RKO (cell line): ENCODE measurements at regions not wholly inside any gene's neighbourhood (a gene's known extent, or its start where the extent isn't known, plus 50 kb on each side); places are given as distances from the start of the nearest gene placed in this dataset.

ENCODE experiments used
- DNase-seq: peaks from one replicate; pipeline ENCODE4 v3.0.0-alpha.2; 2016; ENCODE audit warnings: low spot score

DNA sequence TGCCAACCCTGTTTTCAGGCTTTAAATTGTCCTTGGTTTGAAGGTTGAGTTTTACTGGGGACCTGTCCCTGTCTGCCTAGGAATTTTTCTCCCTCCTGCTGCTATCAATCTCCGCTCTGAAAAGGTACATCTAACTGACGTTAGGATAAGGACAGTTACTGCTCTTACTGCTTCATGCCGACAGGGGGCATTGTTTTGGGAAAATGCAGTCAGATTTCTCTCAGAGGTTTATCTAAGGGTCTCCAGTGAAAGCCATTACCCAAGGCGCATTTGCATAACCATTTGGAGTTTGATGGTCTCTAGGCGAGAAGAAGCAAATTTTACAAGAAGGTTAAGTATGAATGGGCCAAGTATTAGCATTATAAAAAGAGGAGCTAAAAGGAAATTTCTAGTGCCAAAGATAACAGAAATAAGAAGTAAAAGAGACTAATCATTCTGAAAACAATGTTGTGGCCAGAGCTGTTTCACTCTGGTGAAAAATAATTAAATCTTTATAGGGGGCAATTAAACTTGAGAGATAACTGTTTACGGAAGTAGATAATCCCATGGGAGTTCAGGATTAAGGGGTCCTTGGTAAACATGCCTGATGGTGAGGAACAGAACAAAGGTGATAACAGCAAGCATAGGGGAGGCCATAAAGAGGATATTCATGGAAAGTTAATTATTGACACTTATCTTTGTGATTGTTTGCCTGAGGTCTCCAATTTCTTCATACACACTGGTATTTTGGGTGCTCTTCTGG, 605.0 kb downstream of the MTRR start:
- no peak for DNase-seq

DNA sequence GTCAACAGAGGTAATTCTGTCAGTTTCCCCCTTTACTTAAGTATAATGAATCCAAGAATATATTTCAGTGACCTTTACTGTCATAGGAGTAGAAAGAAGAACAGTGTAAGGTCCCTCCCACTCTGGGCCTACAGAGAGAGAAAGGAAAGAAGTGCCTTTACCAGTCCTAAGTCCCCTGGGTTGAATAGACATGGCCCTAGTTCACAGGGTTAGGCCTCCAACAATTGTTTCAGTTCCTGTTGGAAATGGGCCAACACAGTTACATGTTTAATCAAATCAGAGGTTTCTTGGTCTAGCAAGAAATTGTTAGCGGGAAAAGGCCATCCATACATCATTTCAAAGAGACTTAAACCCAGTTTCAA, 605.6 kb downstream of the MTRR start:
- DNase-seq, result no peak

DNA sequence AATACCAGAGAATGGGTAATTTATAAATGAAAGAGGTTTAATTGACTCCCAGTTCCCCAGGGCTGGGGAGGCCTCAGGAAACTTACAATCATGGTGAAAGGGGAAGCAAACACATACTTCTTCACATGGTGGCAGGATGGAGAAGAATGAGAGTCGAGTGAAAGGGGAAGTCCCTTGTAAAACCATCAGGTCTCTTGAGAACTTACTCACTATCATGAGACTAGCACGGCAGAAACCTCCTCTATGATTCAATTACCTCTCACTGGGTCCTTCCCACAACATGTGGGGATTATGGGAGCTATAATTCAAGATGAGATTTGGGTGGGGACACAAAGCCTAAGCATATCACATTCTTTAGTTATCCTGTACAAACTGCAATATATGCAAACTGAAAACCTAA, 609.4 kb downstream of the MTRR start:
- peak; percentile 12 for DNase-seq

DNA sequence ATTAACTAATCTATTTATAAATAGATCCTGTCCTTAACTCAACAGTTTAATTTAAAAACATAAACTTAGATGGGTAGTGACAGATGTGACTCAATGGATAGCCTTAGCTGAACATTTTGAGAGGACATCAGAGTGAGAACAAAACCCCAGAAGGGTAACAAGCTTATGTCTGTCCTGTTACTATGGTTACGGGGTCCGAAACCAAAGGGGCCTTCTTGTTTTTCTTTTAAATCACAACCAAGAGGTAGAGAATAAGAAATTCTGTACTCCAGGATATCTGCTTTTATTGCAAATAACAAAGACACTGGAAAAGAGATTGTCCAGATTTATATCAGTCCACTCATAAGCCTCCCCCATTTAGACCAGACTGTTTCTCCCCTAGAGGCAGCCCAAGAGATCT, 612.1 kb downstream of the MTRR start:
- DNase-seq, result no peak

DNA sequence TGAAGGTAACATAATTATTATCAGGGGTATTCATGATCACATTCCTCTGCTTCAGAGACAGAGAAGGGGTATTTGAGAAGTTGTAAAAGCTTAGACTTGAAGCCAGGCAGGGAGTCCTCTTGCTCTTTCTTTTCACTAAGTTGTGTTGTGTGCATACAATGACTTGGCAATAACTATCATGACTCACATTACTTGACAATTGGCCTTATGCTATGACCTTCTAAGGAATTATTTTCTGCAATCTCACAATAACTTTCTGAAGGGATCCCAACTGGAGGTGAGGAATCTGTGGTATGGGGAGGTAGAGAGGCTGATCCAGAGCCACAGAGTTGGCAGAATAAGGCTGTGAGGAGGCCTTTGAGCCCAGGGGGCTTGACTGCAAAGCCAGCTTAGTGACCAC, 622.3 kb downstream of the MTRR start:
- peak; percentile 5 for DNase-seq

DNA sequence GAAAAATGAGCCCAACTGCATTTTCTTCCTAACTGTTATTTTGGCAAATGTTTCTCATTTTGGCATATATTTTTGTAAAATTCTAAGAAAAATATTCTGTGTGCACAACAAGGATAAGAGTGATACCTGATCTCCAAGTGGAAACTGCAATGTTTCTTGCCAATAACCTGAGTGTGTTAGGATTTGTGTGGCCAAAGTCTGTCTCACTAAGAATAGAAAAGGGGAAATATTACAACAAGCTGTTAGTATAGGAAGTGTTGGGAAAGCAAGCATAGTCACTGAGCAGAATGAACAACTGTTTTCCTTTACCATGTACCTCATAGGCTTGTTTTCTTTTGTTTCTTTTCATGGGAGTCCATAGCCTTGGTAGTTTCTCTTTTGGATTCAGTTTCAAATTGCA, 624.2 kb downstream of the MTRR start:
- no peak for DNase-seq

DNA sequence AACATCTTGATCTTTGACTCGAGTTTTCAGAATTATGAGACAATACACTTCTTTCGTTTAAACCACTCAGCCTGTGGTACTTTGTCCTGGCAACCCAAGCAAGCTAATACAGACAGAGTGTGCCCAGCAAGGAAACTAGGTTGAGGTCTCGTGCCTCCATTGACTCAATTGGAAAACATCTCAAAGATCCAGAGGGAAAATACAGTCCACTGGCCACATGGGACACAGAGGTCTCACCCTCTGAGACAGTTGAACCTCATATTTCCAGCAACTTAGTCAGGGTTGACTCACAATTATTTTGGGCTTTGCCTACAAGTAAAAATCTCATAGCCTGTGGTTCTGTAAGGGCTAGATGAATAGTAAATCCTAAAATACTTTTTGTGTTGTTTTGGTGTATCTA, 631.5 kb downstream of the MTRR start:
- peak; percentile 5 for DNase-seq

DNA sequence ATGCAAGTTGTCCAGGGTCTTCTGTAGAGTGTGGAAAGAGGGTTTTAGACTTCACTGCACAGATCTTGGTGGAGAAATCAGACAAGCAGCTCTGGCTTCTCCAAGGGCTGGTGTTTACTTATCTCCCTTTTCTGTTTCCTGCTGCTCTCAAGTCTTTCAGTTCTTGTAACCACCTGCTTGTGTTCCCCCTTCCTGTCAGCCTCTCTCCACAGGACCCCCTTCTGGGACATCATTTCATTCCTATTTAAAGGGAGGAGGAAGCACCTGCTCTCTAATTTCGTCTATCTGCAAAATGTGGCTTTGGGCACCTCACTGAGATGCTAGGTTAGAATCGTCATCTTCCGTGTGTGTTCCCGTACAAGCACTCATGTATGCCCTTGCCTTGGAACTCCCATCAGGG, 636.2 kb downstream of the MTRR start:
- DNase-seq, result no peak

DNA sequence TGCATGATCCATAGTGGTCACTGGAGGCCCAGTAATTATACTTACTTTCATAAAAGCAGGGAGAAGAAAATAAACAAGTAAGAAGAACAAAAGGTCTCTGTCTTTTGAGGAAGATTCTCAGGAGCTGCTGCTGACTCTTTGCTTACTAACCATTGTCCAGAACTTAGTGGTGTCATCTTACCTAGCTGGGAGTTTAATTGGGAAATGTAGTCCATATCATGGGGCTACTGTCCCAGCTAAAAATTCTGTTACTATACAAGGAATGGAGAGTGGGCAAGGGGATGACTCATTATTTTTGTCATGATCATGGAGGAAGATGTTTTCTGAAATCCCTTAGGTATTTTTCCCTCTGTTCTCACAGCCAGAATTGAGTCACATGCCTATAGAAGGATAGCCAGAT, 639.3 kb downstream of the MTRR start:
- DNase-seq, result no peak

DNA sequence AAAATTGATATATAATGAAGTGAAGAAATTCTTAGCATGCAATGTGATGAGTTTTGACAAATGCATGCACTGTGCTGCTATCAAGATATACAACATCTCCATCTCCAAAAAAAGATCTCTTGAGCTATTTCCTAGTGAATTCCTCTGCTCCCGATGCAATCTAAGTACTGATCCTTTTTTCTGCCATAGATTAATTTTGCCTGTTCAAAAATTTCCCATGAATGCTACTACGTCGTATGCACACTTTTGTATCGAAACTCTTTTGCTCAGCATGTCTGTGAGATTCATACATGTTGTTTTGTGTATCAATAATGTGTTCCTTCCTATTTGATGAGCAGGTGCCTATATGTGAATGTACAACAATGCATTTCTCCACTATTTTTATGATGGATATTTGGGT, 647.4 kb downstream of the MTRR start:
- DNase-seq, result no peak

DNA sequence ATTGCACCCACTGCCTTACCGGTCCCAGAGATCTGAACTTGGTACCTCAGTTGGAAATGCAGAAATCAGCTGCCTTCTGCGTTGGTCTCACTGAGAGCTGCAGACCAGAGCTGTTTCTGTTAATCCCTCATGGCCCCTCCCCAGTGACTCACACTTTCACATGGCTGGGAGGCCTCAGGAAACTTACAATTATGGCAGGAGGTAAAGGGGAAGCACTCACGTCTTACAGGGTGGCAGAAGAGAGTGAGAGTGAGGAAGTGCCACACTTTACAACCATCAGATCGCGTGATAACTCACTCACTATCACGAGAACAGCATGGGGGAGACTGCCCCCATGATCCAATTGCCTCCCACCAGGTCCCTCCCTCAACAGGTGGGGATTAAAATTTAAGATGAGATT, 648.5 kb downstream of the MTRR start:
- DNase-seq, result no peak

DNA sequence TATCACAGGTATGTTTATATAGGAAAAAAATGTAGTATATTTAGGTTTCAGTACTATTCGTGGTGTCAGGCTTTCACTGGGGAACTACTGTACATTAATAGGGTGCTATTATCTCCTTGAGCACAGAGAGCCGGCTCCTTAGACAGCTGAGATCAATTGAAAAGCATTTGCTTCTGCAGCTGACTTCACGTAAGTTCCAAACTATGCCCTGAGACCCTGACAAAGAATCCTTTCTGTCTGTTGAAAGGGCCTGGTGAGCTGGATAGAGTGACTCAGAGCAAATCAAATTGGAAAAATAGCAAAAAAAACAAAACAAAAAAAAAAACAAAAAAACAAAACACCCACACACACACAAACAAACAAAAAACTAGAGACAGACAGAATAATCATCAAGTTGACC, 652.0 kb downstream of the MTRR start:
- no peak for DNase-seq

DNA sequence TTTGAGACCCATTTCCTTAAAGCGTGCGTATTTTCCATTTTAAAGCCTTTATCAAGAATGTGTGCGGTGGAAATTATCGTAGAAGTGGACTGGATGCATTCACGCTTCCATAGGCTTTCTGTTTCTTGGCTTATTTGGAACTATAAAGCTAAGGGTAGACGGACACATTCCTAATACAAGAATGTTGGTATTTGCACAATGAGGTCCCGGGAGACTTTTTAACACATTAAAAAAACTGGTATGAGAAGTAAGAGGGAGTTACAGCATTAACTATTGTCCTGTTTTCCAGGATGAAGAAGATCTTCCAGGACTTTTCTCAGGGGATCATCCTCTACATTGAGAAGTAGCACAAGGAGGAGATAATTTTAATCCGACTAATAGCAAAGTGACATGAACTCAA, 653.0 kb downstream of the MTRR start:
- no peak for DNase-seq

DNA sequence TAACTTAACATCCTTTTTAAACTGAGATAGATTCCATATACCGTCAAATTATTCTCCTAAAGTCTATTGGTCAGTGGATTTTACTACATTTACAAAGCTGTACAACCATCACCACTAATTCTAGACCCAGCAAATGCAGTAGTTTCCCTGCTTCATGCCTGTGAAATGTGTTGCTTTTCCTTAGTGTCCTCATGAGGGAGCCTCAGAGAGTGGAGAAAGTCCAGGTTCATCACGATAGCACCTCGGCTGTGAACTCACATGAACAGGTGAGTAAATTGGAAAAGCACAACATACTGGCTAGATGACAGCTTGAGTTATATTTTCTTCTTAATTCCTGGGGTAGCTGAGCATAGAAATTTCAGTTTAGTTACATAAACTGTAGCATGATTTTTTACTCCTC, 653.7 kb downstream of the MTRR start:
- no peak for DNase-seq

DNA sequence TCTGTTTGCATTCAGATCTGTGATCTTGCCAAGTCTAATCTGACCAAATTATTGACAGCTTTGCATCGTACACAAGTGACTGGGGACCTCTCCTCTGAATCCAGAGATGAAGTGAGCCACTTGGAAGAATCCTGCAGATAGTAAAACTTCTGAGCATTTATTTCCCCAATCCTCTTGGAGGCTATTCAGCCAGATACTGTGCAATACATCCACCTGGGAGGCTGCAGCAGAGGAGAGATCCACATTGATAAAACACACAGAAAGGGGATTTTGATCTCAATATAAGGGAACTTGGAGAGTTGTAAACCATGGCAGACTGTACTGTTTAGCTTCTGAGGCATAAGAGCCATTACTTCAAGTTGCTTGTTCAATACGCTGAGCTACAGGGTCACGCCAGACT, 654.6 kb downstream of the MTRR start:
- no peak for DNase-seq

DNA sequence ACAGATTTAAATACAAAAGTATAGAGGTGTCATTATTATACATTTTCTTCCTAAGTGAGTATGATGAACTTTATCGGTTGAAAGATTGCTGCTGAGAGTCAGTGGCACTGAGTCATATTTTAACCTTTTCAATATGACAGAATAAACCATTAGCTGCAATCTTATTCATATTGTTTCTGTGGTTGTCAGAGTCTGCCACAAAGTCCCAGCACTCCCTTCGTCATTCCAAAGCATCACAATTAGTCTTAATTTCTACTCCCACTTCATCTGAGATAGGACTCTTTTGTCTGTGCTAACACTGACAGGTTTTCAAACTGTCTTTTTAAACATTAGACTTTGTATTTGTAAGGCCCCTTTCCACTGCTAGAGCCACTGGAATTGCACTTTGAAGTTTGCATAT, 656.9 kb downstream of the MTRR start:
- DNase-seq, result no peak

DNA sequence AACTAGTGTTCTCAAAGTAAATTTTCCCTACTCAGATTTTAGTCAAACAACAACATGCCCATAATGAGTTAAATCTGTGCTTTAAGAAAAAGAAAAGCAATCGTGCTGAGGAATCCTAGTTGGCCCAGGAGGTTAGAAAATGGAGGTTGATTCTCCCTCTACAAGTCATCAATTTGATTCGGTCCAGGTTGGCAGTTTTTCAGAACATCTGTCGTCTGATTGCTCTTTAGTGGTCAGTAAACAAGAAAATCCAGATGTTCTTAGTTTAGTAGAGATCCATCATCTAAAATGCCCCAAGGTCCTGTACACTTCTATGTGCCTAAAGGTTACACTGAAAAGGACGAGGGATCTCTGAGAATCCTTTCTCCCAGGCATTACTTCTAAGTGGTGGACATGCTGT, 659.2 kb downstream of the MTRR start:
- no peak for DNase-seq

DNA sequence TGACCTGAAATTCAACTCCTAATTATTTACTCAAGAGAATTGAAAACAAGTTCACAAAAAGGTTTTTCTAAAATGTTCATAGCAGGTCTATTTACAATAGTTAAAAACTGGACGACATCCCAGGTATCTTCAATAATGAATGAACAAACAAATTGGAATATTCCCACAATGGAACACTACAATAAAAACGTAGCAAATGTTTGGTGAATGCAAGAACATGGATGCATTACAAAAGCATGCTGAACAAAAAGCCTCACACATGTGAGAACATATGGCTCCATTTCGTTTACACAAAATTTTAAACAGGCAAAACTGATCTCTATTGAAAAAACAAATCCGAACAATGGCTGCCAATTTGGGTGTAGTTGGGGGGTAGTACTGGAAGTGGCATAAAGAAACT, 669.9 kb downstream of the MTRR start:
- no peak for DNase-seq

DNA sequence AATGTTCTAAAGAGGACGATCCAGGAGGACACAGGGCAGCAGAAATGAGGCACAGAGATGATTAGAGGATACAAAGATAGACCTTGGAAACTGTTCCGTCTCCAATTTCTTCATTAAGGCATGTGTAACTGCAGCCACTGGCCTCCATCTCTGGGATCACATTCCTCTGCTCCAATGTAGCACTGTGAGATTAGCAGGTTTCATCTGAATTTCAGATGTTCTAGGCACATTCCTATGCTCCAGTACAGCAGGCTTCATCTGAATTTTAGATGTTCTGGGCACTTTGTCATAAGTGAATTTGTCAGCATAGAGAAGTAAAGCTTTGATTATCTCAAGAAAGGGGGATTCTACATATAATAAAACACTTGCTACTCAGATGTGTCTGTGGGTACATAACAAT, 671.4 kb downstream of the MTRR start:
- DNase-seq, result no peak

DNA sequence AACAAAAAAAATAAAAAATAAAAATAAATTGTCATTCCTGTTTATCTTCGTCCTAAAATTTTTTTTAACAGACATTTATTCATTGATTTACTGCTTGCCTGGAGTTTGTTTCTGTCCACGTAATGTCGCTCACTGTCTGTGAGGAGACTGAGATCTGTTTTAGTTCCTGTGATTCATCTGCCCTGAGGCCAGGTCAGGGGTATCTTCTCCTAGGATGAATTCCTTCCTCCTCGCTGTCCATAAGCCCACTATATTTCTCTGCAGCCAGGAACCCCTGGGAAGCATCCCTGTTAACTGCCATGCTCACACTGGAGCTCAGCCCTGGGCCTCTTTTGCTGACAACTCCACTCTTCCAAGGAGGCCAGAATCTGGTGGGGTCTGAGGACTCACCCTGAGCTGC, 682.0 kb downstream of the MTRR start:
- no peak for DNase-seq

DNA sequence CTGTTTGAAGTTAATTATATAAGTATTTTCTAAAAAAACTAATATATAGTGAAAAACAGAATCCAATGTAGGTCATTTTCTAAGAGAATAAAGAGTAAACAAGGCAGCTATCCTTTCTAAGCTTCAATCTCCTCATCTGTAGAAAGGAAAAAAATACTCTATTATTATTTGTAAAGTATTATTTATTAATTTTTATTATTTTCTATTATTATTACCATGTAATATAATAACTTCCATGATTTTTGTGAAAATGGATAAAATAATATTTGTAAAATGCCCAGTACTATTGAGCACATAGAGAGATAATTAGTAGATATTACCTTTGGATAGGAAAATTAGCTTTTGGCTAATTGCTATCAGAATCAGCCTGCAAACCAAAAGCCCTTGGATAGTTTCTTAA, 684.4 kb downstream of the MTRR start:
- no peak for DNase-seq

DNA sequence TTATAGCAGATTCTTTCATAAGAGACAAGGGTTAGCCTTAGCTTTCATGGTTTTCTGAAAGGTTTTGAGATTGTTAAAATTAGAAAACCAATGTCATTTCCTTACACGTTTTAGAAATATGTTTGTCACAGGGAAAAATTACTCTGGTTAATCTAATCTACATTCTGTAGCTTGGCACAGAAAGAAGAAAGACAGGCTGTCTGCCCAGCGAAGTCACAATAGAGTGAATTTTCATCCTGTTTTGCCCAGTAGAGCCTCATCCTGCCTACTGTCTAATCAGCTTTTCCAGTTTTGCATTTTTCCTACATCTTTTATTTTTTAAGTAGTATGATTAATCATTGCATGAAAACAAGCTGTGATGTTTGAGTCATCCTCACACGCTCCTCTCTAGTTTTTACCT, 688.8 kb downstream of the MTRR start:
- DNase-seq, result no peak

DNA sequence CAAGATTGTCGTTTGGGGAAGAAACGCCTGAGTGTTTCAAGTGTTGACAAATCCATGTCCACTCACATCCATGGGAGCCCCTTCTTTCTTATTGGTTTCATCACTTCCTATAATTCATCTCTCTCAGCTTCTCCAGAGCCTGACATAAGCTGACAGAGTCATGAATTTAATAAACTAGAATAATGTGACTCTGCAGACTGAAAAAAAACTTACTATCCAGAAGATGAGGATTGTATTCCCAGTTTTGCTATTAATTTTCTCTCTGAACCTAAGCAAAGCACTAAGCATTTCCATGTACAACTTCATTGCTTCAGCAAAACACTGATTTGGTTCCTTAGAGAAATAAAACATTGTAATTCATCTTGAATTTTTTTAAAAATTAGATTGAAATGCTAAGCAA, 691.8 kb downstream of the MTRR start:
- DNase-seq, result peak; percentile 3

DNA sequence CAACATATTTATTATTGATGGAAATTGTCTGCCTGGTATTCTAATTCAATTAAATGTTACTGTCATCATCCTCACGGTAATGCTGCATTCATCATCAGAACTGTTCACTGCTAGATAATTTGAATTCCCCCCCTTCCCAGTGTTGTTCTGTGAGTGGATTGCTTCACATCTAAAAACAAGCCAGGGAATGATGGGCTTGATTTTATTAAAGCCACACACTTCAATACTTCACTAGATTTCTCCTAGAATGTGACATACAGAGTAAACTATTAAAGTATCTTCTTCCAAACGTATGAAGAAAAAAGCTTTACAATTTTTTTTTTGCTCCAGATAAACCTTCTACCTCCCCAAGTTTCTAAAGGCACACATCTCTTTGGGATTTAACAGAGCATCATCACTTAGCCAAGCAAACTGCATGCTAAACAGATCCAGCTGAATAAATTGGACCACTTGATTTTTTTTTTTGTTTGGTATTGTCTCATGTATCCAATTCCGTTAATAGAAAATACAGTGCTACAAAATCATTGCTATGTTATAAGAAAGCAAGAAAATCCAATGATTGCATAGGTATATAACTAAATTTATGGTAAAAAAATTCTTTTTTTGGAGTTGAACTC, 692.4 kb downstream of the MTRR start:
- no peak for DNase-seq
